Mucosa of gallbladder (tissue), 1 donor: ENCODE measurements at regions not wholly inside any gene's neighbourhood (a gene's known extent, or its start where the extent isn't known, plus 50 kb on each side); places are given as distances from the start of the nearest gene placed in this dataset.
"Not testable (repeated sequence)": the region's sequence is repeated elsewhere in the genome, so short reads cannot be mapped to it uniquely, and the experiment has no call there.

Experiments used
- DNase-seq: peaks from one replicate; pipeline ENCODE4 v3.0.0-alpha.2; 2020; ENCODE audit warnings: low spot score
- donor health status: DM: no; HTN: no; CAD: no.

- no peak for DNase-seq
These were observed 1016.5 kb upstream of the FOXG1 start for GRCh38 chr14:27750114-27750513.

GRCh38 chr14:27757642-27758041 is 1008.9 kb upstream of the FOXG1 start:
- not testable (repeated sequence) for DNase-seq

- DNase-seq: not testable (repeated sequence)
These were observed 1006.2 kb upstream of the FOXG1 start for GRCh38 chr14:27760367-27760766.

- DNase-seq: not testable (repeated sequence)
These were observed 967.2 kb upstream of the FOXG1 start for GRCh38 chr14:27799066-27800028.

GRCh38 chr14:27817746-27818430 is 948.7 kb upstream of the FOXG1 start:
- DNase-seq: not testable (repeated sequence)

GRCh38 chr14:27826149-27826548 is 940.4 kb upstream of the FOXG1 start:
- not testable (repeated sequence) for DNase-seq

- DNase-seq: not testable (repeated sequence)
These were observed 934.6 kb upstream of the FOXG1 start for GRCh38 chr14:27831978-27832377.

GRCh38 chr14:27833001-27833400 is 933.6 kb upstream of the FOXG1 start:
- not testable (repeated sequence) for DNase-seq

GRCh38 chr14:27836386-27836785 is 930.2 kb upstream of the FOXG1 start:
- no peak for DNase-seq

- DNase-seq: no peak
These were observed 921.2 kb upstream of the FOXG1 start for GRCh38 chr14:27845241-27845850.

GRCh38 chr14:27845902-27846301 is 920.7 kb upstream of the FOXG1 start:
- DNase-seq: no peak

- DNase-seq: not testable (repeated sequence)
These were observed 919.1 kb upstream of the FOXG1 start for GRCh38 chr14:27847480-27847879.

- DNase-seq: not testable (repeated sequence)
These were observed 917.4 kb upstream of the FOXG1 start for GRCh38 chr14:27849193-27849592.

GRCh38 chr14:27862684-27863083 is 903.9 kb upstream of the FOXG1 start:
- DNase-seq: no peak

GRCh38 chr14:27863166-27863565 is 903.4 kb upstream of the FOXG1 start:
- no peak for DNase-seq

- no peak for DNase-seq
These were observed 885.5 kb upstream of the FOXG1 start for GRCh38 chr14:27881063-27881462.

GRCh38 chr14:27881646-27882045 is 884.9 kb upstream of the FOXG1 start:
- no peak for DNase-seq

- no peak for DNase-seq
These were observed 880.3 kb upstream of the FOXG1 start for GRCh38 chr14:27886256-27886655.

GRCh38 chr14:27890259-27890658 is 876.3 kb upstream of the FOXG1 start:
- DNase-seq: no peak

- not testable (repeated sequence) for DNase-seq
These were observed 858.1 kb upstream of the FOXG1 start for GRCh38 chr14:27908484-27908883.

- no peak for DNase-seq
These were observed 850.3 kb upstream of the FOXG1 start for GRCh38 chr14:27916326-27916725.

GRCh38 chr14:27917896-27918295 is 848.7 kb upstream of the FOXG1 start:
- DNase-seq: no peak
